DMS53 treated with DMSO at 0.1 percent for 48 hours (cell line): ENCODE measurements at regions not wholly inside any gene's neighbourhood (a gene's known extent, or its start where the extent isn't known, plus 50 kb on each side); places are given as distances from the start of the nearest gene placed in this dataset.
"Not testable (repeated sequence)": the region's sequence is repeated elsewhere in the genome, so short reads cannot be mapped to it uniquely, and the experiment has no call there.

Source experiments
- DNase-seq: peaks from one replicate; lab custom pipeline; 2025; ENCODE audit not compliant: unreplicated experiment; lab: John Stamatoyannopoulos, UW

DNA sequence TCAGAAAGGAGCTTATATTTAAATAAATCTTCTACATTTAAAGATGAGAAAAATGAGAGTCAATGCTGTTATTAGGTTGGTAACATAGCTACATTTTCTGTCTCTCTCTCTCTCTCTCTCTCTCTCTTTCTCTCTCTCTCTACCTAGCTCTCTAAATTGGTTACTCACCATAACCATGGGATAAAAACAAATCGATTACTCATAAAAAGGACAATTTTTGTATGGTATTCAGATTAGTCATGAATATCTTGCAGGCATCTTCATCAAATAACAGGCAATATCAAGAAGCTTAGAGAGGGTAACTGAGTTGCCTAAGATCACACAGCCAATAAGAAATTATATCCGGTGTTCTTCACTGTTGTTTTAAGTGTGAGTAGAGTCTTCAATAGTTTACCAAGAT is 81.8 kb upstream of the ALCAM start:
- DNase-seq = no peak

DNA sequence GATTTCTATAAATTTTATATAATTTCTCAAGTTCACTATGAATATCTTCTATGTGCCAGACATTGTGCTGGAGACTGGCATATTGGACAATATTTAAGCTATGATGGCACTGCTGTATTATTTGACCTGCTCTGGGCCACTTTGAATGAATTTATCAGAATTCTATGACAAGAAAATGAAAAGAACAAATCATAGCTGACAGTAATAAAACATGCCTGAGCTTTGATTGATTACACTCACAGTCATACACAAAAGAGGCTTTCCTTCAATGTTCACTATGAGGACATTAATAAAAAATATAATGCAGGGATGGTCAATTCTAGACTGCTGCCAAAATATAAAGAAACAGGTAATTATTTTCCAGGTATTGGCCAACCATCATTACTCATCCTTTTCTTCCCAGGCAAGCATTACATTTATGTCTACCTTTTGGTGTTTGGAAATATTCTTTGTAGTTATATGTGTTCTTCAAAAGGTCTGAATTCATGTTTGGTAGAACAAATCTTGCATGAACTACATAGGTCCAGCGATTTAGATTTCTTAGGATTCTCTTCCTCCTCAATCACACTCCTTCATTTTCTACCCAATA is 81.0 kb upstream of the ALCAM start:
- no peak for DNase-seq

DNA sequence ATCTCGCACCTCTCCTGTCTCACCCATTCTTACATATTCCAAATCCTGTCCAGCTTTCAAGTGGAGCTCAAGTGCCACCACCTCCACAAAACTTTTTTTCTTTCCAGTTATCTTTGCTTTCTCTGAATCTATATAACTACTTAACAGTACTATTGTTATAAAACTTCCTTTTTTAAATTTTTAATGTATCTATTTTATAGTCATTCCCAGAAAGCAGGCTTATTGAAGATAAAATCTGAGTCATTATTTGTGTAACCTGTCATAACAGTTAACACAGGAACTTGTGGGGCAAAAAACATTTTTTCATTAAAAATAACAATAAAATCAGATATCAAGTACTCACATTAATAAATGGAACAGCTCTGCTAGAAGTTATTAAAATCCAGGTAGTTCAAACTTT is 73.3 kb upstream of the ALCAM start:
- no peak for DNase-seq

DNA sequence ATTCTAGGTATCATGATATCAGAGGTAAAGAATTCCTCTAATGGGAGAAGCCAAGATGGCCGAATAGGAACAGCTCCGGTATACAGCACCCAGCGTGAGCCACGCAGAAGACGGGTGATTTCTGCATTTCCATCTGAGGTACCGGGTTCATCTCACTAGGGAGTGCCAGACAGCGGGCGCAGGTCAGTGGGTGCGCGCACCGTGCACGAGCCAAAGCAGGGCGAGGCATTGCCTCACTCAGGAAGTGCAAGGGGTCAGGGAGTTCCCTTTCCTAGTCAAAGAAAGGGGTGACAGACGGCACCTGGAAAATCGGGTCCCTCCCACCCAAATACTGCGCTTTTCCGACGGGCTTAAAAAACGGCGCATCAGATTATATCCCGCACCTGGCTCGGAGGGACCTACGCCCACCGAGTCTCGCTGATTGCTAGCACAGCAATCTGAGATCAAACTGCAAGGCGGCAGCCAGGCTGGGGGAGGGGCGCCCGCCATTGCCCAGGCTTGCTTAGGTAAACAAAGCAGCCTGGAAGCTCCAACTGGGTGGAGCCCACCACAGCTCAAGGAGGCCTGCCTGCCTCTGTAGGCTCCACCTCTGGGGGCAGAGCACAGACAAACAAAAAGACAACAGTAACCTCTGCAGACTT is 70.4 kb upstream of the ALCAM start:
- DNase-seq = not testable (repeated sequence)

DNA sequence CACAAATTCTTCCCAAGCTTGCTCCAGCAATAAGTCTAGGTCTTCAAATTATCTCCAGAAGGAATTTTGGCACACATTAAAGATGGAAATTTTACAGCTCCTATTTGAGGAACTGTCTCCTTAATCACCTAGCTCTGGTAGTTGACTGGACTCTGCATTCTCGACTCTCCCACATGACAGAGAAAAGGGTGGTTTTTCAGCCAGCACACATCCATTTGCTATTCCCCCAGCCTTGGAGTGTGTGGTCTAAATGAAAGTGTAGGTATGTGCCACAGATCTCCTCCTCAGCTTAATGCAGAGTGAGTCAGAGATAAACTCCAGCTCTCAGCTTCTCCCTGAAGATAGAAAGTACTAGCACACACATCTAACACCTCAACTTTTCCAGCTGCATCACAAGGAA is 62.2 kb upstream of the ALCAM start:
- no peak for DNase-seq

DNA sequence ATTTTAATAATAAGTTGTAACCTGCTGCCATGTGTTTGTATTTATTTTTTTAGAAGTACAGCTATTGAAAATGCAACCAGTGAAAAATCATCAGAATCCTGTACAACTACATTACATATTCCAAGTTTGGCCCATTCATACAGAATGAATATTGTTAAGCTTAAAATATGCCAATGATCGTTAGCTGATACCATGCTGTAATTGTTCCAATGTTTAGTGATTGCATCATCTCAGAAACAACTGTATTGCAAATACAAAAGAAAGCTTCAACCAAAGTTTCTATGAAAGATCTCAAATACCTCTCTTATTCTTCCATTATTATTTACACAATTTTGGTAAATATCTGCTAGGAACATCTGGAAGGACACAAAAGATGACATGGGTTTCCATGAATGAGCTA is 51.6 kb upstream of the ALCAM start:
- DNase-seq = no peak

DNA sequence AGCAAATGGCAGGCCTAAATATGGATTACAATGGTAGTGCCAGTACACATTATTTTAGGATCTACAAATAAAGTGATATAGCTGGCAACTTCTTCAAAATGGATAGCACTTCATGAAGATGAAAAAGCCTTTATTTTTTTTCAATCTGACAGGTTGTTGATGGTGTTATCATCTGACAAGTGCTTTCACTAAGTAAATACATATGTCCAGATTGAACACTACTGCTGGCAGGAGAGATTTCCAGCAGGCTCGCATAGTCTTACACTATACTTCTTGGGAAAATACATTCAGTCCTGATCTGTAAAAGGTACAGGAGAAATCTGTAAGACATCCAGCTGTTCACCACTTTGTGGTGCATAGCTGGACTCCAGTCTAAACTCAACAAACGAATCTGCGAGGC is 50.9 kb upstream of the ALCAM start:
- DNase-seq = no peak

DNA sequence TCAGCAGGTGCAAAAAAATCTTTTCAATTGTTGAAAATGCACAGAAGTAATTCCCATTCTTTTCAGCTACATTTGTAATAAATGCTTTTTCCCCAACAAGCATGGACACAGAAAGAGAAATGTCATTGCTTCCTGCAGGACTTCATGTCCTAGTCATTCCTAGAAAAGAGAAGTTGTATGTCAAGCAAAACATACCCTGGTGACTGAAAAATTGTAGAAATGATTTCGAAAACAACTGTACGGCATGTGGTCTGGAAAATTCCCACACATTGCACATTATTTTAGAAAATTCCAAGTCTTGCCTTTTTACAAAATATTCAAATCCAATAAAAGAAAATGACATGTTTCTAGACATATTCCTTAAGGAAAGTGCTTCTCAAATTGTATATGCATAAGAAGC is 50.4 kb upstream of the ALCAM start:
- DNase-seq = no peak
